HEK293T (cell line): ENCODE measurements at regions not wholly inside any gene's neighbourhood (a gene's known extent, or its start where the extent isn't known, plus 50 kb on each side); places are given as distances from the start of the nearest gene placed in this dataset.

Source experiments
- ARNT ChIP-seq: fragments of 450-650 bp; IDR thresholded peaks from 2 replicates; pipeline ENCODE4 v1.6.1; 2017; ENCODE audit warnings: mild to moderate bottlenecking
- ELF4 ChIP-seq: fragments of 450-650 bp; IDR thresholded peaks from 2 replicates; pipeline ENCODE4 v1.6.1; 2017; ENCODE audit warnings: antibody characterized with exemption
- FOXM1 ChIP-seq: fragments of 450-650 bp; IDR thresholded peaks from 2 replicates; pipeline ENCODE4 v1.6.1; 2017; ENCODE audit warnings: mild to moderate bottlenecking, borderline replicate concordance
- NFRKB ChIP-seq: fragments of 450-650 bp; IDR thresholded peaks from 2 replicates; pipeline ENCODE4 v1.6.1; 2016; ENCODE audit warnings: mild to moderate bottlenecking, moderate library complexity
- SP1 ChIP-seq: fragments of 450-650 bp; IDR thresholded peaks from 2 replicates; pipeline ENCODE4 v1.6.1; 2017
- SUZ12 ChIP-seq: fragments of 450-650 bp; IDR thresholded peaks from 2 replicates; pipeline ENCODE4 v1.6.1; 2016; ENCODE audit warnings: mild to moderate bottlenecking
- TARDBP ChIP-seq: fragments of 450-650 bp; IDR thresholded peaks from 2 replicates; pipeline ENCODE4 v1.6.1; 2016

GRCh38 chr18:59758837-59759236, 61.6 kb upstream of the CCBE1 start:
- TF ChIP-seq NFRKB = no peak
- TF ChIP-seq FOXM1 = no peak
- TF ChIP-seq TARDBP = no peak
- TF ChIP-seq SP1 = no peak
- TF ChIP-seq ARNT = no peak
- no peak for TF ChIP-seq ELF4
- no peak for TF ChIP-seq SUZ12
